Esophagus muscularis mucosa (tissue), 4 donors: ENCODE measurements at regions not wholly inside any gene's neighbourhood (a gene's known extent, or its start where the extent isn't known, plus 50 kb on each side); places are given as distances from the start of the nearest gene placed in this dataset.

Source experiments
- DNase-seq: peaks from one replicate; pipeline ENCODE4 v3.0.0-alpha.2; 2017; ENCODE audit errors: extremely low spot score
- H3K27ac ChIP-seq, 4 donors: fragments of 200-600 bp; sonication (generic); replicated peaks in 1 of 4; 1 replicate in 3 of 4; 2 replicates in 1 of 4; pipeline ENCODE4 v1.5.1; 2016 to 2019; ENCODE audit warnings: mild to moderate bottlenecking in 1 of 4
- H3K27me3 ChIP-seq, 4 donors: fragments of 200-600 bp; sonication (generic); one replicate each; pipeline versions ENCODE4 v1.5.1 to v1.6.0; 2016 to 2019
- H3K36me3 ChIP-seq, 4 donors: fragments of 200-600 bp; sonication (generic); one replicate each; pipeline ENCODE4 v1.5.1; 2016 to 2019
- H3K4me1 ChIP-seq, 4 donors: fragments of 200-600 bp; sonication (generic); one replicate each; pipeline ENCODE4 v1.5.1; 2016 to 2019
- H3K4me3 ChIP-seq, 4 donors: fragments of 200-600 bp; sonication (generic); 1 replicate in 2 of 4; 2 replicates in 2 of 4; pipeline ENCODE4 v1.5.1; 2016 to 2019; ENCODE audit warnings: mild to moderate bottlenecking in 4 of 4, moderate library complexity in 1 of 4
- H3K9me3 ChIP-seq, 4 donors: fragments of 200-600 bp; sonication (generic); 1 replicate in 3 of 4; 2 replicates in 1 of 4; pipeline ENCODE4 v1.5.1; 2016 to 2019
- CTCF ChIP-seq, 3 experiments: fragments of 200-600 bp in 2 of 3; fragments of 450-650 bp in 1 of 3; sonication (generic) in 2 of 3; IDR thresholded peaks; one replicate each; pipeline ENCODE4 v1.5.1; 2017 to 2019; ENCODE audit warnings: antibody characterized with exemption in 3 of 3, mild to moderate bottlenecking in 2 of 3, moderate library complexity in 1 of 3
- EP300 ChIP-seq: sonication (generic); formaldehyde crosslinking; IDR thresholded peaks from one replicate; pipeline ENCODE4 v1.6.1; 2017; ENCODE audit warnings: antibody characterized with exemption
- POLR2A ChIP-seq: fragments of 450-650 bp; IDR thresholded peaks from one replicate; pipeline ENCODE4 v1.6.1; 2017; ENCODE audit warnings: antibody characterized with exemption, moderate library complexity, mild to moderate bottlenecking, low read depth
- POLR2AphosphoS5 ChIP-seq, 2 donors: sonication (generic); formaldehyde crosslinking; IDR thresholded peaks; one replicate each; pipeline ENCODE4 v1.6.1; 2017; ENCODE audit warnings: antibody characterized with exemption in 2 of 2
- WGBS: methylation state at CpG from one replicate; pipeline ENCODE4 v1.1.5; 2018; 5-methylcytosine and 5-hydroxymethylcytosine counted together
- intact Hi-C: fragments of 100-400 bp; cut with DNase I; formaldehyde crosslinking; loops from one replicate; pipeline ENCODE4 v1.15.1; 2023

- WGBS = 92% methylated on average over 3 of the region's 3 CpGs
- intact Hi-C loops = no loop called here
- H3K4me1 ChIP-seq = no peaks in the 10 kb centered on the region
- no peak for DNase-seq
- H3K4me3 ChIP-seq = no peak overlapping the region
- no peaks in the 10 kb centered on the region for H3K9me3 ChIP-seq
- no peak for TF ChIP-seq POLR2AphosphoS5 (IDR thresholded peaks at IDR 0.05)
- TF ChIP-seq EP300 = no peak
- no peak for TF ChIP-seq POLR2A
- no peak for TF ChIP-seq CTCF (IDR thresholded peaks at IDR 0.05)
- H3K27me3 ChIP-seq = no peaks in the 10 kb centered on the region
- no peak overlapping the region for H3K27ac ChIP-seq
- no peaks in the 10 kb centered on the region for H3K36me3 ChIP-seq
Observed at GRCh38 chr12:97637770-97638169, 175.2 kb downstream of the RMST start.

GRCh38 chr12:97638739-97639138 lies 176.1 kb downstream of the RMST start:
- DNase-seq = no peak
- WGBS = 83% methylated on average over 2 of the region's 2 CpGs
- intact Hi-C loops = no loop called here
- H3K36me3 ChIP-seq = no peaks in the 10 kb centered on the region
- H3K4me1 ChIP-seq = no peaks in the 10 kb centered on the region
- no peaks in the 10 kb centered on the region for H3K9me3 ChIP-seq
- TF ChIP-seq EP300 (no peak), POLR2AphosphoS5 (IDR thresholded peaks at IDR 0.05) (no peak), CTCF (IDR thresholded peaks at IDR 0.05) (no peak), POLR2A (no peak)
- no peak overlapping the region for H3K4me3 ChIP-seq
- no peaks in the 10 kb centered on the region for H3K27me3 ChIP-seq
- H3K27ac ChIP-seq = no peak overlapping the region

GRCh38 chr12:97639702-97640101 lies 177.1 kb downstream of the RMST start:
- Histone ChIP-seq H3K4me3 (no peak overlapping the region), H3K27me3 (no peaks in the 10 kb centered on the region), H3K36me3 (no peaks in the 10 kb centered on the region), H3K9me3 (no peaks in the 10 kb centered on the region), H3K4me1 (no peaks in the 10 kb centered on the region), H3K27ac (no peak overlapping the region)
- 89% methylated on average over 1 of the region's 1 CpG for WGBS
- TF ChIP-seq CTCF (IDR thresholded peaks at IDR 0.05) (no peak), EP300 (no peak), POLR2AphosphoS5 (IDR thresholded peaks at IDR 0.05) (no peak), POLR2A (no peak)
- DNase-seq = no peak
- intact Hi-C loops = no loop called here

- Histone ChIP-seq H3K4me3 (no peak overlapping the region), H3K27me3 (no peaks in the 10 kb centered on the region), H3K9me3 (no peaks in the 10 kb centered on the region), H3K36me3 (no peaks in the 10 kb centered on the region), H3K27ac (no peak overlapping the region), H3K4me1 (no peaks in the 10 kb centered on the region)
- no peak for DNase-seq
- intact Hi-C loops = no loop called here
- WGBS = 90% methylated on average over 6 of the region's 6 CpGs
- no peak for TF ChIP-seq POLR2A
- no peak for TF ChIP-seq CTCF (IDR thresholded peaks at IDR 0.05)
- TF ChIP-seq POLR2AphosphoS5 (IDR thresholded peaks at IDR 0.05) = no peak
- no peak for TF ChIP-seq EP300
Observed at GRCh38 chr12:97640826-97641225, 178.2 kb downstream of the RMST start.

GRCh38 chr12:97642911-97643310 lies 180.3 kb downstream of the RMST start:
- H3K4me3 ChIP-seq = no peak overlapping the region
- no peaks in the 10 kb centered on the region for H3K4me1 ChIP-seq
- intact Hi-C loops = no loop called here
- no peaks in the 10 kb centered on the region for H3K27me3 ChIP-seq
- H3K36me3 ChIP-seq = no peaks in the 10 kb centered on the region
- WGBS = 82% methylated on average over 5 of the region's 5 CpGs
- H3K9me3 ChIP-seq = no peaks in the 10 kb centered on the region
- no peak overlapping the region for H3K27ac ChIP-seq
- DNase-seq = no peak
- TF ChIP-seq POLR2AphosphoS5 (IDR thresholded peaks at IDR 0.05) (no peak), CTCF (IDR thresholded peaks at IDR 0.05) (no peak), EP300 (no peak), POLR2A (no peak)
